ENCODE measurements at regions not wholly inside any gene's neighbourhood (a gene's known extent, or its start where the extent isn't known, plus 50 kb on each side); places are given as distances from the start of the nearest gene placed in this dataset.

- TF ChIP-seq, protein P1, sequence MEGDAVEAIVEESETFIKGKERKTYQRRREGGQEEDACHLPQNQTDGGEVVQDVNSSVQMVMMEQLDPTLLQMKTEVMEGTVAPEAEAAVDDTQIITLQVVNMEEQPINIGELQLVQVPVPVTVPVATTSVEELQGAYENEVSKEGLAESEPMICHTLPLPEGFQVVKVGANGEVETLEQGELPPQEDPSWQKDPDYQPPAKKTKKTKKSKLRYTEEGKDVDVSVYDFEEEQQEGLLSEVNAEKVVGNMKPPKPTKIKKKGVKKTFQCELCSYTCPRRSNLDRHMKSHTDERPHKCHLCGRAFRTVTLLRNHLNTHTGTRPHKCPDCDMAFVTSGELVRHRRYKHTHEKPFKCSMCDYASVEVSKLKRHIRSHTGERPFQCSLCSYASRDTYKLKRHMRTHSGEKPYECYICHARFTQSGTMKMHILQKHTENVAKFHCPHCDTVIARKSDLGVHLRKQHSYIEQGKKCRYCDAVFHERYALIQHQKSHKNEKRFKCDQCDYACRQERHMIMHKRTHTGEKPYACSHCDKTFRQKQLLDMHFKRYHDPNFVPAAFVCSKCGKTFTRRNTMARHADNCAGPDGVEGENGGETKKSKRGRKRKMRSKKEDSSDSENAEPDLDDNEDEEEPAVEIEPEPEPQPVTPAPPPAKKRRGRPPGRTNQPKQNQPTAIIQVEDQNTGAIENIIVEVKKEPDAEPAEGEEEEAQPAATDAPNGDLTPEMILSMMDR (IDR thresholded peaks at IDR 0.05; ENCODE audit: low read depth, low read length), result no peak
- no peak for TF ChIP-seq EZH2phosphoT487 (IDR thresholded peaks at IDR 0.05; ENCODE audit: low read depth)
Measured at GRCh38 chr14:22155571-22155970, 433.5 kb downstream of the DAD1 start.

Data from OCI-LY3 (cell line).